HEK293 (cell line): ENCODE measurements at regions not wholly inside any gene's neighbourhood (a gene's known extent, or its start where the extent isn't known, plus 50 kb on each side); places are given as distances from the start of the nearest gene placed in this dataset.

Experiments used
- CTCF ChIA-PET: fragments of 350-600 bp; formaldehyde crosslinking; extraction: SDS; loops from one replicate; lab custom pipeline; 2021; ENCODE audit warnings: antibody characterized with exemption; lab: Yijun Ruan, JAX
- POLR2A ChIA-PET: fragments of 300-600 bp; formaldehyde crosslinking; extraction: SDS; loops from one replicate; lab custom pipeline; 2020; ENCODE audit warnings: antibody characterized with exemption, inconsistent platforms; lab: Yijun Ruan, JAX
- H3K27ac ChIP-seq: fragments of 200-500 bp; sonication (Bioruptor generic); 2 replicates; pipeline ENCODE4 v1.5.1; 2014; ENCODE audit warnings: low read depth, low read length, control low read depth, inconsistent platforms; ENCODE audit errors: extremely low read depth
- H3K36me3 ChIP-seq, 2 experiments: fragments of 200-500 bp in 1 of 2; sonication (Bioruptor generic) in 1 of 2; 1 replicate in 1 of 2; 2 replicates in 1 of 2; pipeline ENCODE4 v1.5.1; 2014 to 2017; ENCODE audit warnings: inconsistent platforms in 2 of 2, low read length in 2 of 2; ENCODE audit not compliant: control insufficient read depth in 2 of 2, insufficient read depth in 1 of 2
- H3K4me1 ChIP-seq: fragments of 200-500 bp; sonication (Bioruptor generic); 2 replicates; pipeline ENCODE4 v1.5.1; 2014; ENCODE audit warnings: mild to moderate bottlenecking, low read length, inconsistent platforms; ENCODE audit not compliant: control insufficient read depth, insufficient read depth
- H3K4me3 ChIP-seq: 2 replicates; pipeline ENCODE4 v1.5.1; 2011; ENCODE audit warnings: low read depth, mild to moderate bottlenecking, control low read depth, low read length, moderate library complexity
- H3K9me3 ChIP-seq: fragments of 200-500 bp; sonication (Bioruptor generic); 2 replicates; pipeline ENCODE4 v1.5.1; 2014; ENCODE audit warnings: low read depth, low read length, inconsistent platforms; ENCODE audit not compliant: control insufficient read depth, insufficient read depth
- BCL11B ChIP-seq: fragments of 450-650 bp; formaldehyde crosslinking; IDR thresholded peaks from 2 replicates; pipeline ENCODE4 v1.5.1; 2016; ENCODE audit warnings: low read depth, missing biosample characterization, missing genetic modification characterization
- GFI1B ChIP-seq: fragments of 450-650 bp; formaldehyde crosslinking; IDR thresholded peaks from 2 replicates; pipeline ENCODE4 v1.5.1; 2016; ENCODE audit warnings: missing biosample characterization, missing genetic modification characterization
- GLI4 ChIP-seq: fragments of 450-650 bp; formaldehyde crosslinking; IDR thresholded peaks from 2 replicates; pipeline ENCODE4 v1.5.1; 2016; ENCODE audit warnings: missing biosample characterization, missing genetic modification characterization
- SP7 ChIP-seq: fragments of 450-650 bp; formaldehyde crosslinking; IDR thresholded peaks from 2 replicates; pipeline ENCODE4 v1.5.1; 2016; ENCODE audit warnings: missing biosample characterization, missing genetic modification characterization
- ZBTB10 ChIP-seq: fragments of 450-650 bp; formaldehyde crosslinking; IDR thresholded peaks from 2 replicates; pipeline ENCODE4 v1.5.1; 2016; ENCODE audit warnings: missing biosample characterization, missing genetic modification characterization
- ZBTB49 ChIP-seq: fragments of 450-650 bp; formaldehyde crosslinking; IDR thresholded peaks from 2 replicates; pipeline ENCODE4 v1.5.1; 2016; ENCODE audit warnings: missing biosample characterization, missing genetic modification characterization, low read depth
- ZBTB7A ChIP-seq: fragments of 450-650 bp; formaldehyde crosslinking; IDR thresholded peaks from 2 replicates; pipeline ENCODE4 v1.5.1; 2016; ENCODE audit warnings: low read depth, missing biosample characterization, missing genetic modification characterization
- ZNF112 ChIP-seq: fragments of 450-650 bp; formaldehyde crosslinking; IDR thresholded peaks from 2 replicates; pipeline ENCODE4 v1.5.0; 2017; ENCODE audit warnings: missing biosample characterization, missing genetic modification characterization
- ZNF114 ChIP-seq: fragments of 450-650 bp; formaldehyde crosslinking; IDR thresholded peaks from 2 replicates; pipeline ENCODE4 v1.5.0; 2017; ENCODE audit warnings: missing biosample characterization, missing genetic modification characterization
- ZNF133 ChIP-seq: fragments of 450-650 bp; formaldehyde crosslinking; IDR thresholded peaks from 2 replicates; pipeline ENCODE4 v1.5.1; 2016; ENCODE audit warnings: missing biosample characterization, missing genetic modification characterization
- ZNF148 ChIP-seq: fragments of 450-650 bp; formaldehyde crosslinking; IDR thresholded peaks from 2 replicates; pipeline ENCODE4 v1.5.0; 2017; ENCODE audit warnings: missing biosample characterization, missing genetic modification characterization, borderline replicate concordance
- ZNF23 ChIP-seq: fragments of 450-650 bp; formaldehyde crosslinking; IDR thresholded peaks from 2 replicates; pipeline ENCODE4 v1.5.1; 2016; ENCODE audit warnings: missing biosample characterization, missing genetic modification characterization, borderline replicate concordance
- ZNF26 ChIP-seq: fragments of 450-650 bp; formaldehyde crosslinking; IDR thresholded peaks from 2 replicates; pipeline ENCODE4 v1.5.1; 2016; ENCODE audit warnings: missing biosample characterization, missing genetic modification characterization
- ZNF449 ChIP-seq: fragments of 450-650 bp; formaldehyde crosslinking; IDR thresholded peaks from 2 replicates; pipeline ENCODE4 v1.5.1; 2017; ENCODE audit warnings: missing biosample characterization, mild to moderate bottlenecking, missing genetic modification characterization, moderate library complexity
- ZNF513 ChIP-seq: fragments of 450-650 bp; IDR thresholded peaks from 2 replicates; pipeline ENCODE4 v1.5.1; 2018; ENCODE audit warnings: missing biosample characterization, missing genetic modification characterization
- ZNF529 ChIP-seq: fragments of 450-650 bp; formaldehyde crosslinking; IDR thresholded peaks from 2 replicates; pipeline ENCODE4 v1.5.1; 2017; ENCODE audit warnings: missing genetic modification characterization, missing biosample characterization; ENCODE audit not compliant: insufficient replicate concordance
- ZNF548 ChIP-seq: fragments of 450-650 bp; formaldehyde crosslinking; IDR thresholded peaks from 2 replicates; pipeline ENCODE4 v1.5.1; 2016; ENCODE audit warnings: missing biosample characterization, missing genetic modification characterization
- ZNF600 ChIP-seq: fragments of 450-650 bp; formaldehyde crosslinking; IDR thresholded peaks from 2 replicates; pipeline ENCODE4 v1.5.1; 2016; ENCODE audit warnings: missing biosample characterization, missing genetic modification characterization
- ZNF670 ChIP-seq: fragments of 450-650 bp; formaldehyde crosslinking; IDR thresholded peaks from 2 replicates; pipeline ENCODE4 v1.5.1; 2016; ENCODE audit warnings: missing biosample characterization, missing genetic modification characterization, low read depth

- Histone ChIP-seq H3K36me3 (no peaks in the 10 kb centered on the region), H3K4me3 (no peak overlapping the region), H3K9me3 (no peaks in the 10 kb centered on the region), H3K27ac (no peak overlapping the region), H3K4me1 (no peaks in the 10 kb centered on the region)
- ChIA-PET POLR2A (no interaction called here), CTCF (no interaction called here)
- TF ChIP-seq ZNF529 (tag by site-specific recombination) (no peak), BCL11B (tag by site-specific recombination) (no peak), ZNF112 (tag by site-specific recombination) (no peak), ZNF114 (tag by site-specific recombination) (no peak), GLI4 (tag by site-specific recombination) (no peak), ZBTB10 (tag by site-specific recombination) (no peak), ZNF148 (tag by site-specific recombination) (no peak), ZNF133 (tag by site-specific recombination) (no peak), SP7 (tag by site-specific recombination) (no peak), ZNF670 (tag by site-specific recombination) (no peak), ZNF26 (no peak), ZNF513 (tag by site-specific recombination) (no peak), GFI1B (tag by site-specific recombination) (no peak), ZNF548 (tag by site-specific recombination) (no peak), ZNF23 (tag by site-specific recombination) (no peak), ZBTB49 (tag by site-specific recombination) (no peak), ZNF600 (tag by site-specific recombination) (no peak), ZBTB7A (tag by site-specific recombination) (no peak), ZNF449 (tag by site-specific recombination) (no peak)
Observed at GRCh38 chr4:31365006-31365690, 645.0 kb downstream of the PCDH7 start.
